Keratinocyte (primary cell): ENCODE measurements at regions not wholly inside any gene's neighbourhood (a gene's known extent, or its start where the extent isn't known, plus 50 kb on each side); places are given as distances from the start of the nearest gene placed in this dataset.

ENCODE experiments used
- DNase-seq: peaks from one replicate; pipeline ENCODE4 v3.0.0-alpha.2; 2011; ENCODE audit warnings: low read depth, missing footprints, low spot score
- FAIRE-seq: peaks from 2 replicates; lab custom pipeline; 2011; peaks lifted over from hg19 to GRCh38; lab: Jason Lieb, UNC
- H2AFZ ChIP-seq: 2 replicates; pipeline ENCODE4 v1.6.0; 2012; ENCODE audit warnings: low read length, control low read depth, inconsistent platforms; ENCODE audit not compliant: control insufficient read depth
- H3K27ac ChIP-seq: 2 replicates; pipeline ENCODE4 v1.5.1; 2011; ENCODE audit warnings: low read length; ENCODE audit not compliant: control insufficient read depth, insufficient read depth
- H3K27me3 ChIP-seq: 3 replicates; pipeline ENCODE4 v1.6.0; 2011; ENCODE audit warnings: low read length; ENCODE audit not compliant: control insufficient read depth, insufficient read depth; ENCODE audit errors: extremely low read depth
- H3K36me3 ChIP-seq, 2 experiments: 2 replicates in 1 of 2; 3 replicates in 1 of 2; pipeline ENCODE4 v1.5.1; 2011; ENCODE audit warnings: low read length in 2 of 2, mild to moderate bottlenecking in 1 of 2; ENCODE audit not compliant: control insufficient read depth in 2 of 2, insufficient read depth in 2 of 2; ENCODE audit errors: extremely low read depth in 1 of 2
- H3K4me1 ChIP-seq: 3 replicates; pipeline ENCODE4 v1.5.1; 2011; ENCODE audit warnings: low read length; ENCODE audit not compliant: control insufficient read depth, insufficient read depth; ENCODE audit errors: extremely low read depth
- H3K4me2 ChIP-seq: 3 replicates; pipeline ENCODE4 v1.6.0; 2011; ENCODE audit warnings: low read depth, low read length; ENCODE audit not compliant: control insufficient read depth, insufficient read depth; ENCODE audit errors: extremely low read depth
- H3K4me3 ChIP-seq, 3 experiments: fragments of 200-600 bp in 1 of 3; sonication (generic) in 1 of 3; 2 replicates in 2 of 3; 3 replicates in 1 of 3; pipeline ENCODE4 v1.5.1; 2011 to 2016; ENCODE audit warnings: low read length in 3 of 3, mild to moderate bottlenecking in 3 of 3, control low read depth in 2 of 3, inconsistent platforms in 1 of 3, low read depth in 1 of 3, mixed read lengths in 1 of 3, mixed run types in 1 of 3, moderate library complexity in 1 of 3; ENCODE audit not compliant: control insufficient read depth in 2 of 3, insufficient read depth in 2 of 3; ENCODE audit errors: extremely low read depth in 1 of 3
- H3K79me2 ChIP-seq: 2 replicates; pipeline ENCODE4 v1.6.0; 2012; ENCODE audit warnings: low read length; ENCODE audit not compliant: control insufficient read depth, insufficient read depth
- H3K9ac ChIP-seq: 3 replicates; pipeline ENCODE4 v1.6.0; 2011; ENCODE audit warnings: low read length; ENCODE audit not compliant: control insufficient read depth, insufficient read depth; ENCODE audit errors: extremely low read depth
- H3K9me1 ChIP-seq: 3 replicates; pipeline ENCODE4 v1.6.0; 2011; ENCODE audit warnings: low read length; ENCODE audit not compliant: control insufficient read depth, insufficient read depth; ENCODE audit errors: extremely low read depth
- H3K9me3 ChIP-seq: 2 replicates; pipeline ENCODE4 v1.5.1; 2012; ENCODE audit warnings: low read depth, low read length; ENCODE audit not compliant: control insufficient read depth
- H4K20me1 ChIP-seq: 3 replicates; pipeline ENCODE4 v1.6.0; 2011; ENCODE audit warnings: low read length; ENCODE audit not compliant: control insufficient read depth, insufficient read depth; ENCODE audit errors: extremely low read depth
- EZH2 ChIP-seq: IDR thresholded peaks from one replicate; pipeline ENCODE4 v1.6.1; 2012; ENCODE audit warnings: inconsistent platforms, mild to moderate bottlenecking, low read length, moderate library complexity
- dilution Hi-C: fragments of 300-500 bp; cut with MboI; formaldehyde crosslinking; loops from one replicate; pipeline ENCODE4 v1.7.0; 2020; ENCODE audit warnings: low sequenced_read_pairs; ENCODE audit not compliant: extremely low pct_ligation_motif_present
- TF ChIP-seq, protein P1 (sequence below), 3 experiments: IDR thresholded peaks in 1 of 3; conservative IDR thresholded peaks in 1 of 3; optimal IDR thresholded peaks in 1 of 3; 2 replicates in 2 of 3; 3 replicates in 1 of 3; pipeline versions ENCODE3 to v1.5.1; 2011; ENCODE audit warnings: low read length in 3 of 3, mild to moderate bottlenecking in 3 of 3, moderate library complexity in 2 of 3, control low read depth in 1 of 3, inconsistent platforms in 1 of 3; ENCODE audit not compliant: insufficient read depth in 2 of 3; ENCODE audit errors: extremely low read depth in 1 of 3

GRCh38 chr10:44760513-44760912 is 150.6 kb upstream of the TMEM72 start:
- no peaks in the 10 kb centered on the region for H3K36me3 ChIP-seq
- H3K4me3 ChIP-seq, result no peak overlapping the region
- no peak overlapping the region for H3K4me2 ChIP-seq
- dilution Hi-C loops, result no loop called here
- TF ChIP-seq, protein P1, sequence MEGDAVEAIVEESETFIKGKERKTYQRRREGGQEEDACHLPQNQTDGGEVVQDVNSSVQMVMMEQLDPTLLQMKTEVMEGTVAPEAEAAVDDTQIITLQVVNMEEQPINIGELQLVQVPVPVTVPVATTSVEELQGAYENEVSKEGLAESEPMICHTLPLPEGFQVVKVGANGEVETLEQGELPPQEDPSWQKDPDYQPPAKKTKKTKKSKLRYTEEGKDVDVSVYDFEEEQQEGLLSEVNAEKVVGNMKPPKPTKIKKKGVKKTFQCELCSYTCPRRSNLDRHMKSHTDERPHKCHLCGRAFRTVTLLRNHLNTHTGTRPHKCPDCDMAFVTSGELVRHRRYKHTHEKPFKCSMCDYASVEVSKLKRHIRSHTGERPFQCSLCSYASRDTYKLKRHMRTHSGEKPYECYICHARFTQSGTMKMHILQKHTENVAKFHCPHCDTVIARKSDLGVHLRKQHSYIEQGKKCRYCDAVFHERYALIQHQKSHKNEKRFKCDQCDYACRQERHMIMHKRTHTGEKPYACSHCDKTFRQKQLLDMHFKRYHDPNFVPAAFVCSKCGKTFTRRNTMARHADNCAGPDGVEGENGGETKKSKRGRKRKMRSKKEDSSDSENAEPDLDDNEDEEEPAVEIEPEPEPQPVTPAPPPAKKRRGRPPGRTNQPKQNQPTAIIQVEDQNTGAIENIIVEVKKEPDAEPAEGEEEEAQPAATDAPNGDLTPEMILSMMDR (optimal IDR thresholded peaks at IDR 0.05 in 1 of 3, IDR thresholded peaks at IDR 0.05 in 1 of 3, conservative IDR thresholded peaks at IDR 0.05 in 1 of 3; ENCODE audit: extremely low read depth in 1 of 3, insufficient read depth in 2 of 3, low read length in 3 of 3), result no peak
- no peak for TF ChIP-seq EZH2
- no peak overlapping the region for H3K9ac ChIP-seq
- H3K79me2 ChIP-seq, result no peaks in the 10 kb centered on the region
- no peaks in the 10 kb centered on the region for H3K4me1 ChIP-seq
- FAIRE-seq (no peak), DNase-seq (no peak)
- H3K9me1 ChIP-seq, result no peaks in the 10 kb centered on the region
- H2AFZ ChIP-seq, result no peak overlapping the region
- H4K20me1 ChIP-seq, result no peaks in the 10 kb centered on the region
- no peak overlapping the region for H3K27ac ChIP-seq
- H3K27me3 ChIP-seq, result no peaks in the 10 kb centered on the region
- no peaks in the 10 kb centered on the region for H3K9me3 ChIP-seq

GRCh38 chr10:44761076-44761475 is 150.1 kb upstream of the TMEM72 start:
- no peaks in the 10 kb centered on the region for H3K36me3 ChIP-seq
- no peak overlapping the region for H3K27ac ChIP-seq
- no peak overlapping the region for H3K4me2 ChIP-seq
- H3K4me3 ChIP-seq, result no peak overlapping the region
- no peaks in the 10 kb centered on the region for H4K20me1 ChIP-seq
- H3K9me1 ChIP-seq, result no peaks in the 10 kb centered on the region
- no peak overlapping the region for H2AFZ ChIP-seq
- H3K9me3 ChIP-seq, result no peaks in the 10 kb centered on the region
- H3K9ac ChIP-seq, result no peak overlapping the region
- no peaks in the 10 kb centered on the region for H3K27me3 ChIP-seq
- FAIRE-seq (no peak), DNase-seq (no peak)
- dilution Hi-C loops, result no loop called here
- TF ChIP-seq EZH2, result no peak
- TF ChIP-seq, protein P1 (optimal IDR thresholded peaks at IDR 0.05 in 1 of 3, IDR thresholded peaks at IDR 0.05 in 1 of 3, conservative IDR thresholded peaks at IDR 0.05 in 1 of 3; ENCODE audit: extremely low read depth in 1 of 3, insufficient read depth in 2 of 3, low read length in 3 of 3), result no peak
- no peaks in the 10 kb centered on the region for H3K4me1 ChIP-seq
- H3K79me2 ChIP-seq, result no peaks in the 10 kb centered on the region
